ENCODE measurements at regions not wholly inside any gene's neighbourhood (a gene's known extent, or its start where the extent isn't known, plus 50 kb on each side); places are given as distances from the start of the nearest gene placed in this dataset.

DNA sequence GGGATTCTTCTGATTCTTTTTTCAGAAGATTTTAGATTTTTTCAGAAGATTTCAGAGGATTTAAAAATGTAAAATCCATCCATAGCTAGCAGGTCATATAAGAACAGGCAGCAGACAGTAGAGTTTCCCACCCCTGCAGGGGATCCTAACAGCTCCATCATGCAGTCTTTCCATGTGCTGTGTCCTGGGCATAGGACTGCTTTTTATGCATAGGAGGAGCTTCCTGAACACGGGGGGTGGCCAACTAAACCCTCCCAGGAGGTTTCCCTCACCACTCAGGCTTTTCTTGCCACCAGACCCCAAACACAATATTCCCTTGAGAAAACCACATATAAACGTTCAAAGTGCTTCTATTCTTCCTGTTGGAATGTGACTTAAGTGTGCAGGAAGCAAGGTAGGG is 90.1 kb upstream of the TNR start:
- no peak for DNase-seq (ENCODE audit: low read depth, low spot score)
- no peak overlapping the region for H3K27ac ChIP-seq

DNA sequence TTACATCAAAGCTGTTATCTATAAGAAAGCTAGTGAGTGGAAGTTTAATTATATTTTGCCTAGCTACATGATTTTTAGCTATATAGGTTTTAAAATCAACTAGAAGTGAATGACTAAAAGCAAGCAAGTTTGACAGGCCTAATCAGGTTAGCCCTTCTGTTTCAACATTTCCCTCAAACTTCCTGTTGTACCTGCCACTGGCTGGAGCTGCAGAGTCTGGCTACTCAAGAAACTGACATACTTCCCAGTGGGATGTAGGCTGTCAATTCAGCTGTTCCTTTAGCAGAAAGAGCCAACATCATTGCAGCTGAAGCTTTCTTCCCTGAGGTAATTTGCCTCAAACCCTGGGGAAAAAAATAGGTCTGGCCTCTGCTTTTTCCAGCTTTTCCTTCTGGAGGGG is 87.1 kb upstream of the TNR start:
- H3K27ac ChIP-seq, result no peak overlapping the region
- no peak for DNase-seq (ENCODE audit: low read depth, low spot score)

DNA sequence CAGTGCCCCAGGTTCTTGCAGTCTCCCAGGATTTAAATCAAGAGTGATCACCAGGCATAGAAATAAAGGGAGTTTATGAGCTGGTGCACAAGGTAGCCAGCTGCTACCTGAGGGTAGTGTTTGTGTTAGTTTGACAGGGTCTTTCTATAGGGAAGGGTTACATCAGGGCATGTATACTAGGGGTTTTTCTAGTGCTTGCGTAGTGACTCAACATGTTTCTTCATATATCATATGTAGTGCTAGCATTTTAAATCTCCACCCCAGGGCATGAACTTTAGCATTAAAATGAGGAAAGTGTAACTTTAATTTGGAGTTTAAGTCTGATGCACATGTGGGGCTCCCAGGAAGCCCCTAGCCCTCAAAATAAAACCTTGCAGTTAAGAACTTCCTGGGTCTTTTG is 86.5 kb upstream of the TNR start:
- no peak for DNase-seq (ENCODE audit: low read depth, low spot score)
- H3K27ac ChIP-seq, result no peak overlapping the region

DNA sequence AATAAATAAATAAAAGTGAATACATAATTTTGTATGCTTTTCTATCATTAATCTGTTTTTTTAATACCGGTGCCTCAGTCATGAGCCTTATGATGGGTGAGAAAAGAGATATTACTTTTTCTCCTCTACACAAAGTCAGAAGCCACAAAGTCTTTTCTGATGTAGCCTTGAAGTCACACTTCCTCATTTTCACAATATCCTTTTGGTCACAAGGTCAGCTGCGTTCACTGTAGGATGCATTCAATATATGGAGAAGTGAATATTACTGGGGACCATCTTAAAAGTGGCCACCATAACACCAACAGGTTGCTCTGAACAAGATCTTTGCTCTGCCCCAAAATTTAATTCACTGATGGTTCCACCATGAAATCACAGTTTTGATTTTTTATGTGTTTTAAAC is 83.3 kb upstream of the TNR start:
- H3K27ac ChIP-seq, result no peak overlapping the region
- DNase-seq (ENCODE audit: low read depth, low spot score), result no peak

DNA sequence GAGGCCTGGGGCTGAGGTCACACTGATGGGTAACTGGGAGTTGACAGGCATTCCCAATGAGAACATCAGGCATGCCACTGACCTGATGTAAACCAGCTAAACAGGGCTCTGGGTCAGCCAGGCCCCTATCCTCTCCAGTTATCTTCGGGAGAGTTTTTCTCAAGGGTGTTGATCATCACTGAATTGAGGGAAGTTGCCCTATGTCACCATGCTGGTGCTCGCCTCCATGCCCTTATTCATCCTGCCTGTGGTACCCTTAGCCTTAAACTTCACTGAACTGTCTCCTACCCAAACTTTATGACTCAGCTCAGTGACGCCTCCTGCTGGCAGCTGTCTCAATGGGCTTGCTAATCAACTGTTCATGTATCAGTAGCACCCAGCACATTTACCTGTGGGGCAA is 80.7 kb upstream of the TNR start:
- DNase-seq (ENCODE audit: low read depth, low spot score), result no peak
- no peak overlapping the region for H3K27ac ChIP-seq

DNA sequence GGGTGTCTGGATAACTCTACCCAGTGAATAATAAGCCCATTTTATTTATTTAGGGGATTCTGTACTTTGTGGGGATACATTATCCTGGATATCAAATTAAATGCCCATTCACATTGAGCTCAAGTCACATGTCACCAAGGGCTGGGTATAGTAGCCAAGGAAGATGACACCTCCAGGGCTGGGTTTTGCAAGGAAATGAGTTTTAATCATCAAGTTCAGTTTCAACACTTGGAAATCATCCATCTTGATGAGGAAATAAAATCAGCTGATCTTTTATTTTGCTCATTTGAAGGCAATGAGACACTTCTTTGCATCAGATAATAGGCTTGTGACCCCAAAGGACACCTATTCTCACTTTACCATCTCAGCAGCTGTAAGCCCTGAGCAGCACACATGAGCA is 80.0 kb upstream of the TNR start:
- no peak for DNase-seq (ENCODE audit: low read depth, low spot score)
- no peak overlapping the region for H3K27ac ChIP-seq

DNA sequence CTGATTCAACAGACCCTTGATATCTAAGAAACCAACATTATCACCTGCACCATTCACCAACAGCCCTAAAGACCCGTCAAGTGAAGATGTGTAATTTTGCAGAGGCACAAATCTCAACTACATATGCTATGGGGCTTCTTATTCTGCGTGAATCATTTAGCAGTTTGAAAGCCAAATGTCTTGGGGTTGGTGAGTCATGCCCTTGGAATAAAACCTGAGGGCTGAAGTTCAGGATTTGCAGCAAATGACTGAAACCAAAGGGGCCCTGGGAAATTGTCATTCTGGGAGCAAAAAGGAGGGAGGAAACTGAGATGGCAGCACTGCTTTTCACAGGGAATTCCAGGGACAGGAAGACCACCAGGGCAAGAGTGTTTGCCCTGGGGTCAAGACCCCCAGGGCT is 79.2 kb upstream of the TNR start:
- no peak for DNase-seq (ENCODE audit: low read depth, low spot score)
- H3K27ac ChIP-seq, result no peak overlapping the region

DNA sequence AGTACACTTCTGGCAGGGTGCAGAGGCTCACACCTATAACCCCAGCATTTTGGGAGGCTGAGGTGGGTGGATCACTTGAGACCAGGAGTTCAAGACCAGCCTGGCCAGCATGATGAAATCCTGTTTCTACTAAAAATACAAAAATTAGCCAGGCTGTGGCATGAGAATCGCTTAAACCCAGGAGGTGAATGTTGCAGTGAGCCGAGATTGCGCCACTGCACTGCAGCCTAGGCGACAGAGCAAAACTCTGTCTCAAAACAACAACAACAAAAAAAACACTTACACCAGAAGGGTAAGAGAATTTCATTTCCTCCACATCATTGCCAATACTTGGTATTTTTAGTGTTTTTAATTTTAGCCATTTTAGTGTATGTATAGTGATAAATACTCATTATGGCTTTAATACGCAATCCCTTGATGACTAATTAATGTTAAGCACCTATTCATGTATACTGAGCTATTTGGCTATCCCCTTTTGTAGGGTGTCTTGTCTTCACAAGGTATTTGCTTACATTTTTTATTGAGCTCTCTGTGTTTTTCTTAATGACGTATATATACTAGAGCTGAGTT is 77.1 kb upstream of the TNR start:
- no peak overlapping the region for H3K27ac ChIP-seq
- DNase-seq (ENCODE audit: low read depth, low spot score), result no peak

DNA sequence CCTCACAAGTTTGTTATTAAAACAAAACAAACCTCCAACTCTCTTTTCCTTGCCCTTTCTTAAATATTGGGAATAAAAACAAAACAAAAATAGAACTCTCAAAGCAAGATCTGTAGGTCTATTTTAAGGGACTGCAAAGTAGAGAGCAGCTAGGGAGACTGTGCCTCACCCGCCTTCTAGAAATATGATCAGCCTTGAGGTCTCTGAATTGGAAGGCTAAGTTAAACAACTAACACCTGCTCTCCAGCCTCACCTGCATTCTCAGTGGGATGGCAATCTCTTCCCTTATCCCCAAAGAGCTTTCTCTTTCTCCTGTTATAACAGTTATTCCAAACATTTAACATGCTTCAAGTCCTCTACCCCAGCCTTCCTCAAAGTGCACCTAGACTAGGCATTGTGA is 75.5 kb upstream of the TNR start:
- no peak for DNase-seq (ENCODE audit: low read depth, low spot score)
- no peak overlapping the region for H3K27ac ChIP-seq

DNA sequence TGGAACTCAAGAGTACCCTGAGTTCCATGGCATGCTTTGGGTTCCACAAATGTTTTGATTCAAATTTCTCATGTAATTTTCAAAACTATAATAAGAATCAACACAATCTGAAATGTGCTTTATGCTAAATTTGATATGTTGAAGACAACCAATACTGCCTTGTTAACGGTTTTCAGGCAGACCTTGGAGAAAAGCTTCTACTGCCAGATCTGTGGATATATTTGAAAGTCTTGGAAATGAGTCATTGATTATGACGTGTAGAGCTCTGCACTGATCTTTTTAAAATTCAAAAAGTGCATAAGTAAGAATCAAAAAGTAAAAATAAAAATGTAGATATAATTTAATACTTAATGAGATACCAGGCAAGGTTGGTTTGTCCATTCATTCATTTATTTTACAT is 74.0 kb upstream of the TNR start:
- no peak for DNase-seq (ENCODE audit: low read depth, low spot score)
- H3K27ac ChIP-seq, result no peak overlapping the region

DNA sequence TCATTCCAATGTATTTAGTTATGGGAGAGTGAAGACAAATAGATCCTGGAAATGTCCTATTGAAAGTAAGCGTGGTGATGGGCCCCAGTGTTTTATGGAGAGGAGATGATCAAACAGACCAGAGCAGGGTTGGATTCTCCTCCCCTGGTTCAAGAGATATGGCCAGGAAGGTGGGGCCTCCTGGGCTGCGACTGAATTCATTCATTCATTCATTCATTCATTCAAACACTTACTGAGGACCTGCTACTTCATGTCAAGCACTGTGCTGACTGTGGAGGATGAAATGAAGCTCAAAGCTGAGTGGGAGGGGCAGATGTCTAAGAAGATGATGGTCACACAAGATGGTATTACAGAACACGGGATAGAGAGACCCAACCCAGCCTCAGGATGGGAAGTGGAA is 71.5 kb upstream of the TNR start:
- no peak for DNase-seq (ENCODE audit: low read depth, low spot score)

DNA sequence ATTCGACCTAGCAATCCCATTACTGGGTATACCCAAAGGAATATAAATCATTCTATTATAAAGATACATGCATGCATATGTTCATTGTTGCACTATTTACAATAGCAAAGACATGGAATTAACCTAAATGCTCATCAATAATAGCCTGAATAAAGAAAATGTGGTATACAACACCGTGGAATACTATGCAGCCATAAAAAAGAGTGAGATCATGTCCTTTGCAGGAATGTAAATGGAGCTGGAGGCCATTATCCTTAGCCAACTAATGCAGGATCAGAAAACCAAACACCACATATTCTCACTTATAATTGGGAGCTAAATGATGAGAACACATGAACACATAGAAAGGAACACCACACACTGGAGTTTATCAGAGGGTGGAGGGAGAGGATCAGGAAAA is 69.5 kb upstream of the TNR start:
- DNase-seq (ENCODE audit: low read depth, low spot score), result no peak

More for the DNA sequence above, 71.5 kb upstream of the TNR start:
- H3K27ac ChIP-seq, result no peak overlapping the region

DNA sequence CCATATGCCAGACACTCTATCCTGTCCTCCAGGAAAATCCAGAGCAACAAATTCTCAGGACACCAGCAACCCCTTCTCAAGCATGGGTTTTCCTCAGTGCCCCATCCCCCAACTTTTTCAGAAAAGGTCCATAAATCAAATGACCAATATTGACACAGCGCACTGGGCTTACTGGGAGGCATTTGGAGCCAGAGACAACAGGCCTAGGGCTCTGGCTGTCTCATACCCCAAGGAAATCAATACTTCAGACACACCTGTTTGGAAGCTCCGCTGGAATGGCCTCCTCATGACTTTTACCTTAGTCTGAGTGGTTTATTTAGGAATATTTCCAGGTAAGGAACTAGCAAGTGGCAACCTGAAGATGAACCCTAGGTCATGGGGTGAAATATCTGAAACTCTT is 66.9 kb upstream of the TNR start:
- no peak for DNase-seq (ENCODE audit: low read depth, low spot score)
- no peak overlapping the region for H3K27ac ChIP-seq

More for the DNA sequence above, 69.5 kb upstream of the TNR start:
- H3K27ac ChIP-seq, result no peak overlapping the region

DNA sequence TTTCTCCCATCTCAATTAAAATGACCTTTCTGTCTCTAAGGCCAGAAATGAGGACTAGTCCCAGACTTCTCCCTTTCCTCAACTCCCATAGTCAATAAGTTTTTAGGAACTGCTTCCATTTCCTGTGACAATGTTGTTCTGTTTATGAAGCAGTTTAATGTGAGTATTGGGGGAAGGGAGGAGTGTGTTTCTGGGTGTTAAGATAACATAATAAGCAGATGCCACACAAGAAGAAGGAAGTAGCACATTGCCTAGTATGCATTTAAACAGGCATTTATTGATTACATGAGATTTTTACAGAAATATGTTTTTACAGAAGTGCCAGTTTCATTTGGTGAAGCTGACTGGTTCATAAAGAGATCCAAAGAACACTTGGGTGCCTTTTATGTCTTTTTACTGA is 65.6 kb upstream of the TNR start:
- no peak overlapping the region for H3K27ac ChIP-seq
- DNase-seq (ENCODE audit: low read depth, low spot score), result no peak

DNA sequence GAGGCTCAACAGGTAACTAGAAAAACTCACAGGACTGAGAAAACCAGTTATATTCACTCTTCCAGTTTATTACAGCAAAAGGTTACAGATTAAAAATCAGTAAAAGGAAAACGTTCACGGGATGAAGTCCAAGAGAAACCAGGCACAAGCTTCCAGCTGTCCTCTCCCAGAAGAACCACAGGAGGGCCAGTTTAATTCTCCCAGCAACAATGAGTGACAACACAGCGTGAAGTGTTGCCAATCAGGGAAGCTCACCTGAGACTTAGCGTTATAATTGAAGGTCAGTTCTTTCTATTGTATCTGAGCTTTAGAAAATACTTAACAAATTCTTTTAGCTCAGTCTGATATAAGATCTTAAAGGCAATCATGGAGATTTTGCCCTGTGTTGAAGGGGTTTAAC is 65.2 kb upstream of the TNR start:
- no peak for DNase-seq (ENCODE audit: low read depth, low spot score)
- H3K27ac ChIP-seq, result no peak overlapping the region

DNA sequence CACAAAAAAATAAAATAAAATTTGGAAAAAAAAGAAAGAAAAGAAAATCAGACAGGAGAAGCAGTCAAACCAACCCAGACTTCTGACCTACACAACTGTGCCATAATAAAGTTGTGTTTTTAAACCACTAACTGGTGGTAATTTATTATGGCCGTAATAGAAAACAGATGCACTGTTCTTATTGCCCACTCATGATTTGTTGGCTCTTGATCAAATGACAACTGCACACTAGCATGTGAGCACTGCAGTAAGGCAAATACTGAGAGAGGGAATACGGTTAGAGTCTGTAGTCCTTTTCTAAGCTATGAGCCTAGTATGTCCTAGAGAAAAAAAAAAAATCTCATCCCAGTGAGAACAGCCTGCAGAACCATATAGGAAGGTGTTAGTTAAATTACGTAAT is 61.2 kb upstream of the TNR start:
- DNase-seq (ENCODE audit: low read depth, low spot score), result no peak

DNA sequence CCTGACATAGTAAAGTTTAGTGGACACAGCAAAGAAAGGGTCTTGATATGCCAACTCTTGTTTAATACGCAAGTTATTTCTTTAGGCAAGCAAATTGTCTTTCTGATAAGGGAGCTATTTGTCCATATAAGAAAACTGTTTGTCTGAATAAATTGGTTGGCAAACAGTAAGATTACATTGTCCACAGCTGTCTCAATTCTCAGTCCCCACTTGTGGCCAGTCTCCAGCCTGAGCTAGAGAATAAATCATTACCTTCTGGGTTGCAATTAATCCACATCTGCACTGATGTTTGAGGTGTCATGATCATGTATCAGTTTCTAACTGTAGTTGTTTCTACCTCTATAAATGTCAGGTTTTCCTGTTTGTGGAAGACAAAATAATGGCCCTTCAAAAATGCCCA is 60.0 kb upstream of the TNR start:
- no peak overlapping the region for H3K27ac ChIP-seq
- no peak for DNase-seq (ENCODE audit: low read depth, low spot score)

More for the DNA sequence above, 61.2 kb upstream of the TNR start:
- H3K27ac ChIP-seq, result no peak overlapping the region

DNA sequence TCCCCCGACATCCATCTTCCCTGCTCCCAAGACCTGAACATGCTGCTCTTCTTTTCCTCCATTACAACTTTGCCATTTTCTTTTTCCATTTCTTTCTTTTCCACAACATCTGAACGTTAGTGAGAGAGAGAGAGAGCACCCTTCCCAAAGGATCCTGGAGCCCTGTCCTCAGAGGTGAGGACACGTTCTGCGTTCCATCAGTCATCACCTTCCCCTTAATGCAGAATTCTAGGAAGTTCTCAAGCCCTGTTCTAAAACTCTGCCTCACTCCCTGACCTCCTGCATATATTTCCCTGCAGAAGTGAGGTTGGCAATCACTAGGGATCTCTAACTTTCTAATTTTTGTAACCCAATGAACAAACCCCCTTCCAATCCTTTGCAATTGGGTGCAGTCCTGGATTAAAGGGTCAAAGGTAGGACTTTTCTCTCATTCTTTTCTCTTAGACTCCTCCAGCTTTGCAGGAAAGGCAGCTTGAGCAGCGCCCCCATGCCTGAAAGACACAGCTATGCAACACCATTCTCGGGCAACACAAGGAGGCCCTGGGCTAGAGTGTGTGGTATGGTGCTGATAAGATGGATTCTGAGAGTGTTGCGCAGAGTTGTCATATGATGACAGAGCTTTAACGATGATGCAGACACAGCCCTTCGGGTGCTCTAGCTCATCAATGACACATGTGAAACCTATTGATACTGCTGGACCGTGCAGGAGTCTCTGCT is 59.2 kb upstream of the TNR start:
- DNase-seq (ENCODE audit: low read depth, low spot score), result no peak
- H3K27ac ChIP-seq, result no peak overlapping the region

DNA sequence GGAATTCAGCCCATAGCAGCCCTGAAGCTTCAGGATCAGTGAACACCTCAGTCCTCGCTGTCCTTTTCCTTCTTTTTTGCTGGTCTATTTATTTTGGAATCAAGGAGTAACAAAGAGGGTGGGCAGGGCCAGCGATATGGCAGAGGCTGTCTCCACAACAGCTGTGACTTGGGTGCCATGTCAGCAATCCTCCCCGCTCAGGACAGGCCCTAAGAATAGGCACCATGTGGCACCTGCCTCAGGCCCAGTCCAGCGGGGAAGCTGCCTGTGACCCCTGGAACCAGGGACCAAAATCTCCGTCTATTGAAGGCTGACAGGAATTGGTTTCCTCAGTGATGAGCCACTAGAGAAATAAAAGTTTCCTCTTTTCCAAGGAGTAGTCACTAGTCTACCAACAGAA is 58.6 kb upstream of the TNR start:
- no peak for DNase-seq (ENCODE audit: low read depth, low spot score)
- no peak overlapping the region for H3K27ac ChIP-seq

DNA sequence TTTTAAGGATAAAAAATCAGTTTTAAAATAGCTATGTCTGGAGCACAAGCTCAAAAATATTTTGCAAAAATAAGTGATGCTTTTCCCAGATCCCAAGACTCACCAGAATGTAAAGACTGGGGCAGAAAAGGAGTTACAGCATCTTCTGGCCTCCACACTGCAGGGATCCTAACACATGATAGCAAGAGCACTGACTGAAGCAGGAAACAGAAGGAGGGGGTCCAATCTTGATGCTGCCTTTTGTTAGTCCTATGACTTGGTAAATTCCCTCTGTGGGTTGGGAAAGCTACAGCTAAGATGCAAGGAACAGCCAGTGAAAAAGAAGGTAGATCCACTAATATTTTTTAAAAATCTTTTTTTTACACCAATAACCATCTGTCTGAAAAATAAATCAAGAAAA is 54.2 kb upstream of the TNR start:
- no peak for DNase-seq (ENCODE audit: low read depth, low spot score)
- H3K27ac ChIP-seq, result no peak overlapping the region

DNA sequence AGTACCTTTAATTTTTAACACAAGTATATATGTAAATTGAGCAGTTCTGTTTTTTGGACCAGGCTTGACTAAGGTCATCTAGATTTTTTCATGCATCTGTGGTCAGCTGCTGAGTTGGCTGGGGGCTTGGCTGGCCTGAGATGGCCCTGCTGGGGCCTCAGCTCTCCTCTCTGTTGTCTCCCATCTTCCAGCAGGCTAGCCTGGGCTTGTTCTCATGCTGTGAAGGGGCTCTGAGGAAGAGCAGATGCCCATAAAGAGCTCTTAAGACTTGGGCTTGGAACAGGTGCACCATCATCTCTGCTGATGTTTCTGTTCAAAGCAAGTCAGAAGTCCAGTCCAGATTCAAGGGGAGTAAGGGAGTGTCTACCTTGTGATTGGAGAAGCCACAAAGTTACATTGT is 51.2 kb upstream of the TNR start:
- H3K27ac ChIP-seq, result no peak overlapping the region
- no peak for DNase-seq (ENCODE audit: low read depth, low spot score)

DNA sequence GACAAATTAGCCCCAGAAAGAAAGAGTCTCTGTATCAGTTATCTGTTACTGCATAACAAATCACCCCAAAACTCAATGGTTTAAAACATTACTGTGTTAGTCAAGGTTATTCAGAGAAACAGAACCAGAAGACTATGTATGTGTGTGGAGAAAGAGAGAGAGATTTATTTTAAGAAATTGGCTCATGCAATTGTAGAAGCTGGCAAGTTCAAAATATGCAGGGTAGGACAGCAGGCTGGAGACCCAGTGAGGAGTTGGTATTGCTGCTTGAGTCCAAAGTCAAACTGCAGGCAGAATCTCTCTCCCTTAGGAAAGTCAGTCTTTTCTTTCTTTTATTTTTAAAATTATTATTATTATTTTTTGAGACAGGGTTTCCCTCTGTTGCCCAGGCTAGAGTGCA is 50.2 kb upstream of the TNR start:
- H3K27ac ChIP-seq, result no peak overlapping the region
- DNase-seq (ENCODE audit: low read depth, low spot score), result no peak
